IPS DF 6.9 (cell line): ENCODE measurements at regions not wholly inside any gene's neighbourhood (a gene's known extent, or its start where the extent isn't known, plus 50 kb on each side); places are given as distances from the start of the nearest gene placed in this dataset.
"Not testable (repeated sequence)": the region's sequence is repeated elsewhere in the genome, so short reads cannot be mapped to it uniquely, and the experiment has no call there.

Experiments used
- DNase-seq: peaks from one replicate; pipeline ENCODE4 v3.0.0-alpha.2; 2013; ENCODE audit warnings: low read depth, low spot score
- H3K27ac ChIP-seq: one replicate; pipeline ENCODE4 v1.5.1; 2013; ENCODE audit warnings: low read length, control low read depth
- H3K27me3 ChIP-seq: 2 replicates; pipeline ENCODE4 v1.6.1; 2013; ENCODE audit warnings: mild to moderate bottlenecking, low read length; ENCODE audit not compliant: control insufficient read depth, insufficient read depth
- H3K36me3 ChIP-seq: 2 replicates; pipeline ENCODE4 v1.6.1; 2013; ENCODE audit warnings: low read length; ENCODE audit not compliant: control insufficient read depth, insufficient read depth
- H3K4me1 ChIP-seq: 2 replicates; pipeline ENCODE4 v1.6.1; 2013; ENCODE audit warnings: low read length; ENCODE audit not compliant: control insufficient read depth, insufficient read depth
- H3K4me3 ChIP-seq: 2 replicates; pipeline ENCODE4 v1.5.1; 2013; ENCODE audit warnings: mild to moderate bottlenecking, low read length
- H3K9me3 ChIP-seq: 2 replicates; pipeline ENCODE4 v1.6.1; 2013; ENCODE audit warnings: low read length, inconsistent platforms; ENCODE audit not compliant: control insufficient read depth, insufficient read depth
- WGBS: extraction: QIAGEN DNeasy Blood & Tissue Kit; methylation state at CpG from one replicate; pipeline ENCODE4 v1.1.7; 2013; ENCODE audit warnings: mixed read lengths, missing lambda C conversion rate; ENCODE audit not compliant: insufficient read length, insufficient coverage; 5-methylcytosine and 5-hydroxymethylcytosine counted together

DNA sequence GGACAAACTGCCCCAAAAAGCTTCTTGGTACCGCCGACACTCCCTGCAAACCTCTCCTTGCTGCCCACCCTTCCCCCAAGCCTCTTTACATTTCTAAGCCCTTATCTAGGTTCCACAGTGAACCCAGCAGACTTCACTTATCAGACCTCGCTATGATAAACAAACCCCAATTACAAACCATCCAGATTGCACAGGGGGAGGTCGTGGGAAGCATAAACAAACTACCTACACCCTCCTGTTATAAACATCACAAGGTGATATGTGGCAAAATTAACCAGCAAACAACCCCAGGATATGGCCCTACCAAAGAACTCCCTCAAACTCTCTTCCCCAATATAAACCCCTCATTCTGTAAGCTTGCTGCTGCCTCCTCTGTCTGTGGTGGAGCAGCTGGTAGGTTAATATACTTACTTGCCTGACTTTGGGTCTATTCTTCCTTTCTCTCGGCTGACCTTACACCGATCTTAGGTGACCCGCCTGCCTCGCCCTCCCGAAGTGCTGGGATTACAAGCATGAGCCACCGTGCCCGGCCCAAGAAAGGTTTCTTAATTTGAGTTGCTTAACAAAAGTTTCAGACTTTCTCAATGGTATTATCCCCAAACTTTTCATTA lies 66.0 kb upstream of the TENM4 start:
- H3K36me3 ChIP-seq, result no peaks in the 10 kb centered on the region; the same call in 1 of the 2 replicates
- no CpG with 5 or more reads among the region's 11 CpGs for WGBS
- no peaks in the 10 kb centered on the region for H3K9me3 ChIP-seq
- DNase-seq, result no peak
- peaks cover 1% of the 10 kb centered on the region; the same call in 1 of the 2 replicates for H3K4me1 ChIP-seq
- H3K4me3 ChIP-seq, result no peak overlapping the region
- no peak overlapping the region for H3K27ac ChIP-seq
- H3K27me3 ChIP-seq, result no peaks in the 10 kb centered on the region

DNA sequence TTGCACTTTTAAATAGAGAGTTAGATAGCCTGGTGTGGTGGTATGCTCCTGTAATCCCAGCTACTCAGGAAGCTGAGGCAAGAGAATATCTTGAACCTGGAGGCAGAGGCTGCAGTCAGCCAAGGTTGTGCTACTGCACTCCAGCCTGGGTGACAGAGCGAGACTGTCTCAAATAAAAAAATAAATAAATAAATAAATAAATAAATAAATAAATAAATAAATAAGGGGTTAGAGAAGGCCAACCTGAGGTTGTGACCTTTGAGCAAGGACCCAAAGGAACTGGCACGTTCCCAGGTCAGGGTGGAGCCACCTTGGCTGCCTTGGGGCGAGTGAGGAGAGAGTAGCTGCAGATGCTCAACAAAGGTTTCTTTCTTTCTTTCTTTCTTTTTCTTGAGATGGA lies 65.3 kb upstream of the TENM4 start:
- Histone ChIP-seq H3K27ac (no peak overlapping the region), H3K36me3 (no peaks in the 10 kb centered on the region; the same call in 1 of the 2 replicates), H3K27me3 (no peaks in the 10 kb centered on the region), H3K4me1 (peaks cover 1% of the 10 kb centered on the region; the same call in 1 of the 2 replicates), H3K9me3 (no peaks in the 10 kb centered on the region), H3K4me3 (no peak overlapping the region)
- DNase-seq, result no peak
- WGBS, result no CpG with 5 or more reads among the region's 3 CpGs

DNA sequence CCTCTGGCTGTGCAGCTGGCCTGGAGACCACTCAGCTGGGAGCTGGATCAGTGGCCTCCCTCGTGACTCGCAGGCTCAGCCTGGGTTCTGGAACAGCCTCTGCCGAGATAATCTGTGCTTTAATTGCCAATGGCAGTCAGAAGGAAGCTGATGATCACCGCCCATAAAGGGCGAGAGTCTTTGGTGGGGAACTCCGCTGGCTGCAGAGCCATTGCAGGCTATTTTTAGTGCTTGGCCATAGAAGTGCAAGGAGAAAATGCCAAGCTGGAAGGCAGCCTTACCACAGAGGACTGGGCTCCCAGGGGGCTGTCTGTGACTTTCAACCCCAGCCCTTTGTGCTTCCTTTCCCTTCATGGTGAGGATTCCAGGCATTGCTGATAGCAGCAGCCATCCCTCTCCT lies 62.2 kb upstream of the TENM4 start:
- H3K9me3 ChIP-seq, result no peaks in the 10 kb centered on the region
- H3K4me3 ChIP-seq, result no peak overlapping the region
- H3K27ac ChIP-seq, result no peak overlapping the region
- no CpG with 5 or more reads among the region's 6 CpGs for WGBS
- H3K27me3 ChIP-seq, result no peaks in the 10 kb centered on the region
- DNase-seq, result no peak
- H3K36me3 ChIP-seq, result no peaks in the 10 kb centered on the region; the same call in 1 of the 2 replicates
- H3K4me1 ChIP-seq, result peaks cover under 1% of the 10 kb centered on the region; the same call in 1 of the 2 replicates

DNA sequence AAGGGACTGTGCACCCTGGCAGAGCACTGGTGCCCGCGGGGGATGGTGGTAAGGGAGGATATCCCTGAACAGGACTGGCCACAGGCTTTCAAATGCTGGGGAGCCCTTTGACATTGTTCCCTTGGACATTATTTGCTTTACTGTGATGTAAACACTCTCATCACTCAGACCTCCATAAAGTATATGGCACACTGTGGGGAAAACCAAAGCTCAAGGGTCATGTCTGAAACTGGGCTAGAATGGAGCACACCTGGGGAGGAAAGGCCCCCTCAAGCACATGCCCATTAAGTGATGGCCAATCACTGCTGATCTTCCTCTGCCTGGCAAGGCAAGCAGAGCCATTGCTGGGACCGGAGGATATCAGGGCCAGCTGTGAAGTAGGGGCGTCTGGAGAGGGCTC lies 60.9 kb upstream of the TENM4 start:
- Histone ChIP-seq H3K4me3 (no peak overlapping the region), H3K4me1 (no peaks in the 10 kb centered on the region; the same call in 1 of the 2 replicates), H3K9me3 (no peaks in the 10 kb centered on the region), H3K27ac (no peak overlapping the region), H3K36me3 (no peaks in the 10 kb centered on the region; the same call in 1 of the 2 replicates), H3K27me3 (no peaks in the 10 kb centered on the region)
- no peak for DNase-seq
- no CpG with 5 or more reads among the region's 4 CpGs for WGBS

DNA sequence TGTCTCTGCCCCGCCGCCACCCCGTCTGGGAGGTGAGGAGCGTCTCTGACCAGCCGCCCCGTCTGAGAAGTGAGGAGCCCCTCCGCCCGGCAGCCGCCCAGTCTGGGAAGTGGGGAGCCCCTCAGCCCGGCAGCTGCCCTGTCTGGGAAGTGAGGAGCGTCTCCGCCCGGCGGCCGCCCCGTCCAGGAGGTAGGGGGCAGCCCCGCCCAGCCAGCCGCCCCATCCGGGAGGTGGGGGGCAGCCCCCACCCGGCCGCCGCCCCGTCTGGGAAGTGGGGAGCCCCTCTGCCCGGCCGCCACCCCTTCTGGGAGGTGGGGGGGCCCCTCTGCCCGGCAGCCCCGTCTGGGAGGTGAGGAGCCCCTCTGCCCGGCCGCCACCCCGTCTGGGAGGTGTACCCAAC lies 59.1 kb upstream of the TENM4 start:
- H3K27ac ChIP-seq, H3K9me3 ChIP-seq, DNase-seq, H3K4me1 ChIP-seq, H3K36me3 ChIP-seq, H3K4me3 ChIP-seq, H3K27me3 ChIP-seq: not testable (repeated sequence)
- WGBS, result no CpG with 5 or more reads among the region's 30 CpGs

DNA sequence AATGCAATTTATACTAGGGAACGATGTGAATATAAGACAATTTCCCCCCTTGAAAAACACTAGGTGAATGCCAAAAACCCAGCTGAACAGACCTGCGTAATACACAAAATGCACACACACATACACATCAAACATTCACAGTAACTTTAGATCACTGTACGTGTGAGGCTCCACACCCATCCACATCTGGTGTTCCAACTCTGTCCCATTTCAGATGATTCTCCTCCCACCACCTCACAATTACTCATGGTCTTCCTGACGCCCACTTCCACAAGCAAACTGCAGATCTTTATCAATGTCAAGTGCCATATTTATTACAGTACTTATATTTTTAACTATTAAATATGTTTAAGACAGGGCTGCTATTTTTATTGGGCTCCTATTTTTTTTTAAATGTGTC lies 57.8 kb upstream of the TENM4 start:
- no peak overlapping the region for H3K27ac ChIP-seq
- H3K9me3 ChIP-seq, result no peaks in the 10 kb centered on the region
- no peak for DNase-seq
- WGBS, result no CpG with 5 or more reads among the region's 4 CpGs
- no peaks in the 10 kb centered on the region for H3K27me3 ChIP-seq
- no peaks in the 10 kb centered on the region; the same call in 1 of the 2 replicates for H3K4me1 ChIP-seq
- H3K36me3 ChIP-seq, result no peaks in the 10 kb centered on the region
- no peak overlapping the region for H3K4me3 ChIP-seq

DNA sequence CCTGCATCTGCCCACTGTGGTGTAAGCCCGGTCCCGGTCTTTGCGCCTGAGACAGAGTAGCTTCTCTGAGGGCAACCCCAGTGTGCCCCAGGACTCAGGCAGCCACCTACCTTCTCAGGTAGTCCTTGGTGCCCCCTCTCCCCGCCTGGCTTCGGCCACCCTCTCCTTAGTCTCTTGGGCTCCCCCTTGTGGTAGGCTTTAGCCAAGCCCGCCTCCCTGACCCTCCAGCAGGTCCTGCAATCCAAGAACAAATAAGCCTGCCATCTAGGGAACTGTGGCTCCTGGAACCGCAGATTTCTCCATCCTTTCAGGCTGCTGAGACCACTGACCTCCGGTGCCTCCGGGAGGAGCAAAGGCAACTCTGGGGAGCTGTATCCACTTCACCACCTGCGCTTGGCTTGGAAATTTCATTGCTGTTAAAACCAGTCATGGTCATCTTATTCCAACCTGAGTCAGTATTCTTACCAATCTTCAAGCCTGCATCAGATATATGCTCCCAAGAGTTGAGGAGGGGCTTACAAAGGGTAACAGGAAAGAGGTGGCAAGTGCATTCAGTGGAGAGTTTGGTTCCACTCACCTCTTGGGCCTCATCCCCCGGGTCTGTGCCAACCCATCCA lies 52.8 kb upstream of the TENM4 start:
- WGBS, result no CpG with 5 or more reads among the region's 11 CpGs
- peak; percentile 89 for DNase-seq

DNA sequence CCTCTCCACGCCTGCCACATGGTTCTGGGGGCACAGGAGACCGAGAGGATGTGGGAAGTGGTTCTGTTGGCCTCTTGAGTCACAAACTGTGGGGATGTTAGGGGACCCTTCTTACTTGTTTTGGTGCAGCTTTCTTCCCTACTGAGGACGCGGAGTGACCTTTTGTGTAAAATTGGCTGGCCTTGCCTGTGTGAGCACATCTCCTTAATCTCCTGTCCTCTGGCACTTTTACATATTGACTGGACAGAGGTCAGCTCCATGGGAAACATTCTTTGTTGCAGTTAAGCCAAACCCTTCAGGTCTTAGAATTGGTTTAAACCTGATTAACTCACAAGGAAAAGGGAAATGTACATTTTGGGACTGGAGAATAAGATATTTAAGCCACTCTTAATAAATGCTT lies 51.2 kb upstream of the TENM4 start:
- H3K4me3 ChIP-seq, result no peak overlapping the region
- H3K27ac ChIP-seq, result no peak overlapping the region
- H3K27me3 ChIP-seq, result no peaks in the 10 kb centered on the region
- no peaks in the 10 kb centered on the region for H3K9me3 ChIP-seq
- no CpG with 5 or more reads among the region's 4 CpGs for WGBS
- H3K4me1 ChIP-seq, result peaks cover 2% of the 10 kb centered on the region; the same call in 1 of the 2 replicates
- H3K36me3 ChIP-seq, result no peaks in the 10 kb centered on the region
- DNase-seq, result no peak

More for the DNA sequence above, 52.8 kb upstream of the TENM4 start:
- no peak overlapping the region for H3K27ac ChIP-seq
- H3K27me3 ChIP-seq, result no peaks in the 10 kb centered on the region
- no peak overlapping the region for H3K4me3 ChIP-seq
- no peaks in the 10 kb centered on the region for H3K36me3 ChIP-seq
- peaks cover 2% of the 10 kb centered on the region; the same call in 1 of the 2 replicates for H3K4me1 ChIP-seq
- H3K9me3 ChIP-seq, result no peaks in the 10 kb centered on the region
